ENCODE measurements at regions not wholly inside any gene's neighbourhood (a gene's known extent, or its start where the extent isn't known, plus 50 kb on each side); places are given as distances from the start of the nearest gene placed in this dataset.
"Not testable (repeated sequence)": the region's sequence is repeated elsewhere in the genome, so short reads cannot be mapped to it uniquely, and the experiment has no call there.

DNA sequence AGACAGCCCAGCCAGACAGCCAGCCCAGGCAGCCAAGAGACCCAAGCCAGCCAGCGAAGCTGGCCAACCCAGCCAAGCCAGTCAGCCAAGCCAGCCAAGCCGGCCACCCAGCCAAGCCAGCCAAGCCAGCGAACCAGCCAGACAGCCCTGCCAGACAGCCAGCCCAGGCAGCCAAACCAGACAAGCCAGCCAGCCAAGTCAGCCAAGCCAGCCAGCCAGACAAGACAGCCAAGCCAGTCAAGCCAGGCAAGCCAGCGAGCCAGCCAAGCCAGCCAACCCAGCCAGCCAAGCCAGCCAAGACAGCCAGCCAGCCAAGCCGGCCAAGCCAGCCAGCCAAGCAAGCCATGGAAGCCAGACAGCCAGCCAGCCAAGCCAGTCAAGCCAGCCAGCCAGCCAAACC lies 327.9 kb upstream of the PLGLB2 start:
- H3K27ac ChIP-seq: not testable (repeated sequence)

- H3K27ac ChIP-seq: not testable (repeated sequence)
Measured at GRCh38 chr2:87420954-87421353, 326.9 kb upstream of the PLGLB2 start.

DNA sequence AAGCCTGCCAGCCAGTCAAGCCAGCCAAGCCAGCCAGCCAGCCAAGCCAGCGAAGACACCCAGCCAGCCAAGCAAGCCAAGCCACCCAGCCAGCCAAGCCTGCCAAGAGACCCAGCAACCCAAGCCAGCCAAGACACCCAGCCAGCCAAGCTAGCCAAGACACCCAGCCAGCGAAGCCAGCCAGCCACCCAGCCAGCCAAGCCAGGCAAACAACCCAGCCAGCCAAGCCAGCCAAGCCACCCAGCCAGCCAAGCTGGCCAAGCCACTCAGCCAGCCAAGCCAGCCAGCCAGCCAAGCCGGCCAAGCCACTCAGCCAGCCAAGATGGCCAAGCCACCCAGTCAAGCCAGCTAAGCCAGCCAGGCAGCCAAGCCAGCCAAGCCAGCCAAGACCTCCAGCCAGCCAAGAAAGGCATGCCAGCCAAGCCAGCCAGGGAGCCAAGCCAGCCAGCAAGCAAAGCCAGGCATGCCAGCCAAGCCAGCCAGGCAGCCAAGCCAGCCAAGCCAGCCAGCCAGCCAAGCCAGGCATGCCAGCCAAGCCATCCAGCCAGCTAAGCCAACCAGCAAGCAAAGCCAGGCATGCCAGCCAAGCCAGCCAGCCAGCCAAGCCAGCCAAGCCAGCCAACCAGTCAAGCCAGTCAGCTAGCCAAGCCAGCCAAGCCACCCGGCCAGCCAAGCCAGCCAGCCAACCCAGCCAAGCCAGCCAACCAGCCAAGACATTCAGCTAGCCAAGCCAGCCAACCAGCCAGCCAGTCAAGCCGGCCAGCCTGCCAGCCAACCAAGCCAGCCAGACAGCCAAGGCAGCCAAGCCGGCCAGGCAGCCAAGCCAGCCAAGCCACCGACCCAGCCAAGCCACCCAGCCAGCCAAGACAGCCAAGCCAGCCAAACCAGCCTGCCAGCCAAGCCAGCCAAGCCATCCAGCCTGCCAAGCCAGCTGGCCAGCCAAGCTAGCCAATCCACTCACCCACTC lies 323.8 kb upstream of the PLGLB2 start:
- H3K27ac ChIP-seq: not testable (repeated sequence)

GRCh38 chr2:87424763-87425154 lies 323.1 kb upstream of the PLGLB2 start:
- H3K27ac ChIP-seq: not testable (repeated sequence)

- not testable (repeated sequence) for H3K27ac ChIP-seq
Measured at GRCh38 chr2:87425191-87425590, 322.7 kb upstream of the PLGLB2 start.

- H3K27ac ChIP-seq: not testable (repeated sequence)
Measured at GRCh38 chr2:87425717-87426116, 322.2 kb upstream of the PLGLB2 start.

GRCh38 chr2:87428452-87429130 lies 319.3 kb upstream of the PLGLB2 start:
- not testable (repeated sequence) for H3K27ac ChIP-seq

DNA sequence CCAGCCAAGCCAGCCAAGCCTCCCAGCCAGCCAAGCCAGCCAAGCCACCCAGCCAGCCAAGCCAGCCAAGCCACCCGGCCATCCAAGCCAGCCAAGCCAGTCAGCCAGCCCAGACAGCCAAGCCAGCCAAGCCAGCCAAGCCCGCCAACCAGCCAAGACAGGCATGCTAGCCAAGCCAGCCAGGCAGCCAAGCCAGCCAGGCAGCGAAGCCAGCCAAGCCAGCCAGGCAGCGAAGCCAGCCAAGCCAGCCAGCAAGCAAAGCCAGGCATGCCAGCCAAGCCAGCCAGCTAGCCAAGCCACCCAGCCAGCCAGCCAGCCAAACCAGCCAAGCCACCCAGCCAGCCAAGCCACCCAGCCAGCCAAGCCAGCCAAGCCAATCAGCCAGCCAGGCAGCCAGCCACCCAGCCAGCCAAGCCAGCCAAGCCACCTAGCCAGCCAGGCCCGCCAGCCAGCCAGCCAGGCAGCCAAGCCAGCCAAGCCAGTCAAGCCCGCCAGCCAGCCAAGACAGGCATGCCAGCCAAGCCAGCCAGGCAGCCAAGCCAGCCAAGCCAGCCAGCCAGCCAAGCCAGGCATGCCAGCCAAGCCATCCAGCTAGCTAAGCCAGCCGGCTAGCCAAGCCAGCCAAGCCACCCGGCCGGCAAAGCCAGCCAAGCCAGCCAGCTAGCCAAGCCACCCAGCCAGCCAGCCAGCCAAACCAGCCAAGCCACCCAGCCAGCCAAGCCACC lies 318.5 kb upstream of the PLGLB2 start:
- H3K27ac ChIP-seq: not testable (repeated sequence)

GRCh38 chr2:87429931-87430275 lies 318.0 kb upstream of the PLGLB2 start:
- not testable (repeated sequence) for H3K27ac ChIP-seq

DNA sequence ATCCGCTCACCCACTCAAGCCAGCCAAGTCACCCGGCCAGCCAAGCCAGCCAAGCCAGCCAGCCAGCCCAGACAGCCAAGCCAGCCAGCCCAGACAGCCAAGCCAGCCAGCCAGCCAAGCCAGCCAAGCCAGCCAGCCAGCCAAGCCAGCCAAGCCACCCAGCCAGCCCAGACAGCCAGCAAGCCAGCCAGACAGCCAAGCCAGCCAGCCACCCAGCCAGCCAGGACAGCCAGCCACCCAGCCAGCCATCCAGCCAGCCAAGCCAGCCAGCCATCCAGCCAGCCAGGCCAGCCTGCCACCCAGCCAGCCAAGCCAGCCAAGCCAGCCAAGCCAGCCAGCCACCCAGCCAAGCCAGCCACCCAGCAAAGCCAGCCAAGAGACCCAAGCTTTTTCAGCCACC lies 316.8 kb upstream of the PLGLB2 start:
- not testable (repeated sequence) for H3K27ac ChIP-seq

DNA sequence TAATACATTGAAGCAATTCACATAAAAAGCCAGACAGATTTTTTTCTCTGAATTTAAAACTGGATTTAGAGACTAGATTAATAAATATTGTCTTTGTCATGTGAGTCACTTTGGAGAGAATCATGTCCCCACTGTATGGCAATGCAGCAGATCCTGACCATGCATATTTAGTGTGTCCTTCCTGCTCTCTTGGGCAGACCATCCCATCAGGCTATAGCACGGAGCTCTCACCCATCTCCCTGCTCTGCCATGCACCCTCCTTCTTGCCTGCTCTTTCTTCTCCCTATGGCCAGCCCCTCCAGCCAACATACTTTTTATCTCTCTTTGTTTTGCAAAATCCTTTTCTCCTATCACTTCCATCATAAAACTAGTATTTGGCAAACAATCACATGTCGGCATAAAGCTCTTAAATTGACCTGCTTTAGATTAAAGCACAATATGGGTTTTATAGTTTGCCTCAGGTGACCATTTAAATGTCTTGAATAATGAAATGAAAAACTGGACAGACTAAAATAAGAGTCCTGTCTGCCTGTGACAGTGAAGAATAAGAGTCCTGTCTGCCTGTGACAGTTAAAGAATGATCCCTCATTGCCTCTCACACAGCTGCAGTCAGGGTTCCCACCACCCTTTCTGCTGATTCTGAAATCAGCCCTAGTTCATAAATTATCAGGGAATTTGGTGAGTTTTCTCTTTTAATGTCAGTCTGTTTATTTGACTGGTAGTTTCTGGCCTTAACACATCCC lies 315.0 kb upstream of the PLGLB2 start:
- not testable (repeated sequence) for H3K27ac ChIP-seq

DNA sequence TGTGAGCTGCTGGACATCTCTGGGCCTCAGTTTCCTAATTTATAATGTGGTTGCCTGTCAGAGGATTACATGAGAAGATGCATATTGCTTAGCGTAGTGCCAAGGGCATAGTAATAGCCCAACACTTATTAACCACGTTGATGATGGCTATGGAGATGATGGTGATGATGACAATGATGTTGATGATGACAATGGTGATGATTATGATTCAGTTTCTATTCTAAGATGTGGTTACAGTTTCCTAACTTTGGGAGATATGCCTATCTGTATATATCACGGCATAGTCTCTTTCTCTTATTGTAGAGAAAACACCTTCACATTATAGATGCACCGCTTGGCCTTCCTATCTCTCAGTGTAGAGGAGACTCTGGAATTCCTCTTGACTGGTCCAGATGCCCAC lies 311.9 kb upstream of the PLGLB2 start:
- not testable (repeated sequence) for H3K27ac ChIP-seq

- H3K27ac ChIP-seq: not testable (repeated sequence)
Measured at GRCh38 chr2:87437701-87438260, 310.1 kb upstream of the PLGLB2 start.

GRCh38 chr2:87438780-87439454 lies 309.0 kb upstream of the PLGLB2 start:
- not testable (repeated sequence) for H3K27ac ChIP-seq

DNA sequence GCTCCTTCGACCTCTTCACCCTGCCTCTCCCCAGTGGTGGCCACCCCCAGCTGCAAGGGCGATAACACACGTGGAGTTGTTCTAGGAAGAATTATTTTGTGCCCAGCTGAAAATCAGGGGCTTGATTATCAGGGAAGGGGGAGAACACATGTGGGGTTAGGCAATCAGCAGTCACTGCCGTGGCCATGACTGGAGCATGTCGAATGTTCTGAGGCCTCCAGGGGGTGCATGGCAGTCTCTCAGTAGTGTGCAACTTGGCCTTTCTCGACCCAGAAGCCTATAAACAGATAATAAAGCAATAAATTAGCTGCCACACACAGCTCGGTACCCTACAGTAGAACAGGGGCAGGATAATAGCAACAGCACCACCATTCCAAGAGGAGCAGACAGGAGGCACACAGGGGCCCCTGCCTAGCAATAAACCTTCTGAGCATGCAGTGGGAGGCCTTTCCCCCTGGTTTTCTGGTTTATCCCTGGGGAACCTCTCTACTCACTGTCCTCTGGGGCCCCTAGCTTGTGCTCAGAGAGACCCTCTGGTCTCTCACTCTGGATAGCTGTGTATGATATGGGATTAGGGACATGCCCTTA lies 308.2 kb upstream of the PLGLB2 start:
- H3K27ac ChIP-seq: not testable (repeated sequence)

DNA sequence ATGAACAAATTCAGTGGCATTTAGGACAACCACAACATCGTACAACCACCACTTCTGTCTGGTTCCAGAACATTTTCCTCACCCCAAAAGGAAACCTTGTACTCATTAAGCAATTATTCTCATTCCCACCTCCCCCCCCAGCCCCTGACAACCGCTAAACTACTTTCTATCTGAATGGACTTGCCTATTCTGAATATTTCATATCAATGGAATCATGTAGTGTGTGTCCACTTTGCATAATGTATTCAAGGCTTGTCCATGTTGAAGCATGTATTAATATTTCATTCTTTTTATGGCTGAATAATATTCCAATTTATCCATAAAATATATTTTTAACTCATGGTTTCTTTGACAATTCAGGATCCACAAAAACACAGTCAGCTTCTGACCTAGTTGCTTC lies 307.2 kb upstream of the PLGLB2 start:
- not testable (repeated sequence) for H3K27ac ChIP-seq

DNA sequence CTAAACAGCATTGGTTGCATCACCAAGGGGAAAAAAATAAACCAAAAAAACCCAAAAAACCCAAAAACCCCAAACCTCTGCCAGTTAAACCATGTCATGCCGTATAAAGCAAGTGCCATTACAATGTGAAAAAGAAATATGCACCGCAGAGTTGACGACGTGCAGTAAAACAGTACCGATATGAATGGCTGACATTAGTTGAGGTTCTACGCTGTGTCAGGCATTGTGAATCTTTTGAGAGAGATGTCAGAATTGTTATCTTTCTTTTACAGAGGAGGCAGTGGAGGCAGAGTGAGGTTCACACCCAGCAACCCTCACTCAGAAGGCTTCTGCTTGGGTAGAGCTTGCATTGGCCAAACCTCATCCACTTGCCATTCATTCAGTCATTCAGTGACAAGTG lies 306.5 kb upstream of the PLGLB2 start:
- H3K27ac ChIP-seq: not testable (repeated sequence)

GRCh38 chr2:87442983-87443577 lies 304.8 kb upstream of the PLGLB2 start:
- not testable (repeated sequence) for H3K27ac ChIP-seq

GRCh38 chr2:87444951-87445350 lies 302.9 kb upstream of the PLGLB2 start:
- H3K27ac ChIP-seq: not testable (repeated sequence)

DNA sequence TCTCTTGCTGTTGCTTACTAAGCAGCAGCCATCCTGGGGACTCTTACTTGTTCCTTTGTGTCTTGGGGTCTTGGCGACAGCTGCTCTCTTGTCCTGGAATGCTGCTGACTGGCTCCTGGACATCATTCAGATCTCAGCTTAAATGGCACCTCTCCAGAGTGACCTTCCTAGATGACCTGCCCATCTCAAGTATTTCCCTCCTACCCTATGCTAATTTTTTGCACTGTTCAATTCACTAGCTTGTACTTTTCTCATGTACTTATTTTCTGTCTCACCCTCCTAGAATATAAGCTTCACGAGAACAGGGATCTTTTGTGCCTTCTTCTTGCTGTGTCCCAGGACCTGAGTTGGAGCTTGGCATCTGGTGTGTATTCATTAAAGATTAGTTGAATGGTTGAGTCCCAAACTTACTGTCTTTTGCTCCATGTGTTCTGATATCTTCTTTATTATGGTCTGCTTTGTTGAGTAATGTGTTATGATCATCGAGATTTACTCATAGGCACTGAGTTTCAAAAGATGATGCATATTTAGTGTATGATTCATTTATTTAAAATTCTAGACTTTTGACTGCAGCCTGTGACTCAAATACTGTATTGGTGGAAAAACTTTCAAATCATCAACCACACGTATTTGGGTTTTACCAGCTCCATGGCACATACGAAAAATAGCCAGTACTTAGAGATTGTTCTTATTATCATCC lies 302.1 kb upstream of the PLGLB2 start:
- H3K27ac ChIP-seq: not testable (repeated sequence)
